Fibroblast of lung (primary cell): ENCODE measurements at regions not wholly inside any gene's neighbourhood (a gene's known extent, or its start where the extent isn't known, plus 50 kb on each side); places are given as distances from the start of the nearest gene placed in this dataset.

Experiments
- DNase-seq, 2 donors: peaks; one replicate each; pipeline versions ENCODE4 v3.0.0 to v3.0.0-alpha.2; 2010; ENCODE audit warnings: low read depth in 2 of 2
- H2AFZ ChIP-seq: 2 replicates; pipeline ENCODE4 v1.5.1; 2012; ENCODE audit warnings: low read length, control low read depth, inconsistent platforms
- H3K27ac ChIP-seq: 2 replicates; pipeline ENCODE4 v1.5.1; 2011; ENCODE audit warnings: low read length, control low read depth; ENCODE audit not compliant: insufficient read depth
- H3K27me3 ChIP-seq: 2 replicates; pipeline ENCODE4 v1.5.1; 2011; ENCODE audit warnings: mild to moderate bottlenecking, low read length; ENCODE audit not compliant: control insufficient read depth, insufficient read depth
- H3K36me3 ChIP-seq: 2 replicates; pipeline ENCODE4 v1.5.1; 2011; ENCODE audit warnings: low read length; ENCODE audit not compliant: control insufficient read depth, insufficient read depth
- H3K4me1 ChIP-seq: 2 replicates; pipeline ENCODE4 v1.5.1; 2011; ENCODE audit warnings: low read length; ENCODE audit not compliant: control insufficient read depth, insufficient read depth; ENCODE audit errors: extremely low read depth
- H3K4me2 ChIP-seq: 2 replicates; pipeline ENCODE4 v1.5.1; 2011; ENCODE audit warnings: low read length, control low read depth; ENCODE audit not compliant: insufficient read depth; ENCODE audit errors: extremely low read depth
- H3K4me3 ChIP-seq, 4 experiments: fragments of 200-600 bp in 1 of 4; sonication (generic) in 1 of 4; replicated peaks in 1 of 4; 2 replicates each; pipeline ENCODE4 v1.5.1; 2011 to 2016; ENCODE audit warnings: low read length in 4 of 4, low read depth in 3 of 4, mild to moderate bottlenecking in 3 of 4, control low read depth in 2 of 4, inconsistent platforms in 1 of 4, mixed read lengths in 1 of 4; ENCODE audit not compliant: insufficient read depth in 1 of 4; ENCODE audit errors: control extremely low read depth in 1 of 4
- H3K79me2 ChIP-seq: 2 replicates; pipeline ENCODE4 v1.5.1; 2012; ENCODE audit warnings: mild to moderate bottlenecking, low read length, inconsistent platforms; ENCODE audit not compliant: control insufficient read depth, insufficient read depth
- H3K9ac ChIP-seq: 2 replicates; pipeline ENCODE4 v1.5.1; 2011; ENCODE audit warnings: mild to moderate bottlenecking, low read length, control low read depth; ENCODE audit not compliant: insufficient read depth
- H3K9me3 ChIP-seq: 2 replicates; pipeline ENCODE4 v1.5.1; 2012; ENCODE audit warnings: low read depth, low read length; ENCODE audit not compliant: control insufficient read depth, insufficient read depth
- H4K20me1 ChIP-seq: 2 replicates; pipeline ENCODE4 v1.5.1; 2011; ENCODE audit warnings: low read length; ENCODE audit not compliant: control insufficient read depth, insufficient read depth; ENCODE audit errors: extremely low read depth
- EZH2 ChIP-seq: IDR thresholded peaks from 2 replicates; pipeline ENCODE4 v1.5.1; 2012; ENCODE audit warnings: low read length, control low read depth, mild to moderate bottlenecking; ENCODE audit errors: missing control alignments
- TF ChIP-seq, protein P1 (sequence below), 2 donors: IDR thresholded peaks in 1 of 2; conservative IDR thresholded peaks in 1 of 2; 1 replicate in 1 of 2; 2 replicates in 1 of 2; pipeline ENCODE4 v1.5.1; 2011 to 2012; ENCODE audit warnings: low read length in 2 of 2, control low read depth in 1 of 2, inconsistent platforms in 1 of 2, low read depth in 1 of 2, mild to moderate bottlenecking in 1 of 2

DNA sequence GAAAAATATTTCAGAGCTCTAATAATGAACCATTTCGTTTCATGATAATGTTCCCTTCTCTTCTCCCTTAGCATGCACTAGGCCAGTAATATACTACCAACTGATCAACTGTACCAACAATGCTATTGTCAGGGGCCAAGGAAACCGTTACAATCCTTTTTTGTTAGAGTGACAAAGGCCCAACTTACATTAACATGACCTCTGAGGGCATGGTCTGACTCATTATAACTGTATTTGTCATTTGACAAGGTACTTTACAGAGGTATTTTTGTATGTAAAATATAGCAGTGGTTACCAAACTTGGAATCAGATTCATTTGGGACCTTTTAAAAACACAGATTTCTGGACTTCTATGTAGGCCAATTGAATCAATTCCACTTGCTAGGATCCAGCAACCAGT, 102.6 kb upstream of the RRP15 start:
- no peak overlapping the region for H2AFZ ChIP-seq
- H3K9me3 ChIP-seq, result no peaks in the 10 kb centered on the region
- no peak overlapping the region for H3K9ac ChIP-seq
- H3K27ac ChIP-seq, result no peak overlapping the region
- no peaks in the 10 kb centered on the region for H4K20me1 ChIP-seq
- H3K27me3 ChIP-seq, result no peaks in the 10 kb centered on the region
- DNase-seq, result no peak
- H3K4me2 ChIP-seq, result no peak overlapping the region
- no peaks in the 10 kb centered on the region for H3K36me3 ChIP-seq
- no peak overlapping the region for H3K4me3 ChIP-seq
- no peaks in the 10 kb centered on the region for H3K79me2 ChIP-seq
- TF ChIP-seq EZH2, result no peak
- H3K4me1 ChIP-seq, result no peaks in the 10 kb centered on the region

DNA sequence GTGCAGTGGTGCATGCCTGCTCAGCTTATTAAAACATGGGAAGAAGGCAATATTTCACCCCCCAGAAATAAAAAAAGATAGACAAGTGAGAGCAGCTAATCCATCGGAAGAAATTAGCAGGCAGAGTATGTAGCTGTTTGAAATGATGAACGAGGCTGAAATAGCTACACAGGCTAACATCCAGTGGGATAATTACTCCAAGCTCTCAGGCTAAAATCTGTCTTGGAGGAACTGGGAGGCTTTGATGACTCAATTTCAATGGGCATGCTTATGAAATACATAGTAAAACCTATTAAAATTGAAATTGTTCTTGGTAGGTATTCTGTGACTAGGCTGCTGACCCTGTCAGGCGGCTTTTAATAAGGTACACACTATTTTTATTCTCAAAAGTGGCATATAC, 84.1 kb upstream of the RRP15 start:
- Histone ChIP-seq H3K9ac (no peak overlapping the region), H3K27ac (no peak overlapping the region), H3K4me2 (no peak overlapping the region), H3K4me3 (no peak overlapping the region), H3K9me3 (no peaks in the 10 kb centered on the region), H3K36me3 (no peaks in the 10 kb centered on the region), H3K4me1 (no peaks in the 10 kb centered on the region), H2AFZ (no peak overlapping the region), H3K27me3 (no peaks in the 10 kb centered on the region), H4K20me1 (no peaks in the 10 kb centered on the region), H3K79me2 (no peaks in the 10 kb centered on the region)
- peak in 1 of 2 donors; percentile 58 for DNase-seq
- no peak for TF ChIP-seq EZH2
- TF ChIP-seq, protein P1, sequence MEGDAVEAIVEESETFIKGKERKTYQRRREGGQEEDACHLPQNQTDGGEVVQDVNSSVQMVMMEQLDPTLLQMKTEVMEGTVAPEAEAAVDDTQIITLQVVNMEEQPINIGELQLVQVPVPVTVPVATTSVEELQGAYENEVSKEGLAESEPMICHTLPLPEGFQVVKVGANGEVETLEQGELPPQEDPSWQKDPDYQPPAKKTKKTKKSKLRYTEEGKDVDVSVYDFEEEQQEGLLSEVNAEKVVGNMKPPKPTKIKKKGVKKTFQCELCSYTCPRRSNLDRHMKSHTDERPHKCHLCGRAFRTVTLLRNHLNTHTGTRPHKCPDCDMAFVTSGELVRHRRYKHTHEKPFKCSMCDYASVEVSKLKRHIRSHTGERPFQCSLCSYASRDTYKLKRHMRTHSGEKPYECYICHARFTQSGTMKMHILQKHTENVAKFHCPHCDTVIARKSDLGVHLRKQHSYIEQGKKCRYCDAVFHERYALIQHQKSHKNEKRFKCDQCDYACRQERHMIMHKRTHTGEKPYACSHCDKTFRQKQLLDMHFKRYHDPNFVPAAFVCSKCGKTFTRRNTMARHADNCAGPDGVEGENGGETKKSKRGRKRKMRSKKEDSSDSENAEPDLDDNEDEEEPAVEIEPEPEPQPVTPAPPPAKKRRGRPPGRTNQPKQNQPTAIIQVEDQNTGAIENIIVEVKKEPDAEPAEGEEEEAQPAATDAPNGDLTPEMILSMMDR (conservative IDR thresholded peaks at IDR 0.05 in 1 of 2, IDR thresholded peaks at IDR 0.05 in 1 of 2; ENCODE audit: low read depth in 1 of 2, low read length in 2 of 2), result no peak

DNA sequence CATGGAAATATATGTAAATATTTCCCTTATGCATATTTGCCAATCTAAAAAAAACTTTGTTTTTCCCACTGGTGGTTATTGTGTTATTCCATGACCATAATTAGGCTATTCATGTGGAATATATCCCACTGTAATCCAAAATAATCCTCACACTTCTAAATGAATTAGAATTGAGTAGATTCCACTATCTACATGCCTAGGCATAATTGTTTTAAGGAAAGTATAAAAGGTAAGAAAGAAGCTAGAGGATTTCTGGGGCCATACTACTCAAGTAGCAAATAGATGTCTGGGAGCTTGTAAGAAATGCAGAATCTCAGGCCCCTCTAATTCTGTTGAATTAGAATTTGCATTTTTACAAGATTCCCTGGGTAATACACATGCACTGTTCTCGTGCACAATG, 83.5 kb upstream of the RRP15 start:
- Histone ChIP-seq H3K27ac (no peak overlapping the region), H3K4me2 (no peak overlapping the region), H3K36me3 (no peaks in the 10 kb centered on the region), H3K79me2 (no peaks in the 10 kb centered on the region), H3K9me3 (no peaks in the 10 kb centered on the region), H2AFZ (no peak overlapping the region), H3K4me3 (no peak overlapping the region), H3K27me3 (no peaks in the 10 kb centered on the region), H3K9ac (no peak overlapping the region), H3K4me1 (no peaks in the 10 kb centered on the region), H4K20me1 (no peaks in the 10 kb centered on the region)
- TF ChIP-seq EZH2, result no peak
- TF ChIP-seq, protein P1 (conservative IDR thresholded peaks at IDR 0.05 in 1 of 2, IDR thresholded peaks at IDR 0.05 in 1 of 2; ENCODE audit: low read depth in 1 of 2, low read length in 2 of 2), result no peak
- DNase-seq, result no peak

DNA sequence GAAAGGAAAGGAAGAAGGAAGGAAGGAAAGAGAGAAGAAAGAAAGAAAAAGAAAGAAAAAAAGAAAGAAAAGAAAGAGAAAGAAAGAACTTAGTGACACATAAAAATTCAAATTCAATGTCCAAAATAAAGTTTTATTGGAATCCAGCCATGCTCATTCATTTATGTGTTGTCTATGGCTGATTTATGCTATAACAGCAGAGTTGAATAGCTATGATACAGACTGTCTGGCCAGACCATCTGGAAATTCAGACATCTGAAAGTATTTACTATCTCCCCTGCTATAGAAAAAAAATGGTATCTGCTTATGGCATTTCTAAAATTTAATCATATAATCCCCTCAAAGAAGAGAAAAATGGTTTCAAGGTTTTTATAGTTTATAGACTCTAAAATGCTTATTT, 79.4 kb upstream of the RRP15 start:
- no peak overlapping the region for H3K9ac ChIP-seq
- H3K4me3 ChIP-seq, result no peak overlapping the region
- H4K20me1 ChIP-seq, result no peaks in the 10 kb centered on the region
- no peak for DNase-seq
- H3K27ac ChIP-seq, result no peak overlapping the region
- peaks cover 2% of the 10 kb centered on the region for H3K4me1 ChIP-seq
- H3K4me2 ChIP-seq, result no peak overlapping the region
- no peaks in the 10 kb centered on the region for H3K79me2 ChIP-seq
- H3K9me3 ChIP-seq, result no peaks in the 10 kb centered on the region
- no peaks in the 10 kb centered on the region for H3K27me3 ChIP-seq
- no peak overlapping the region for H2AFZ ChIP-seq
- no peaks in the 10 kb centered on the region for H3K36me3 ChIP-seq
- TF ChIP-seq, protein P1 (conservative IDR thresholded peaks at IDR 0.05 in 1 of 2, IDR thresholded peaks at IDR 0.05 in 1 of 2; ENCODE audit: low read depth in 1 of 2, low read length in 2 of 2), result no peak
- no peak for TF ChIP-seq EZH2
